RCC 7860 (cell line): ENCODE measurements at regions not wholly inside any gene's neighbourhood (a gene's known extent, or its start where the extent isn't known, plus 50 kb on each side); places are given as distances from the start of the nearest gene placed in this dataset.

Experiments
- DNase-seq: peaks from one replicate; pipeline ENCODE4 v3.0.0-alpha.2; 2015; ENCODE audit warnings: low spot score
- FAIRE-seq: peaks from 2 replicates; lab custom pipeline; 2012; peaks lifted over from hg19 to GRCh38; lab: Jason Lieb, UNC

DNA sequence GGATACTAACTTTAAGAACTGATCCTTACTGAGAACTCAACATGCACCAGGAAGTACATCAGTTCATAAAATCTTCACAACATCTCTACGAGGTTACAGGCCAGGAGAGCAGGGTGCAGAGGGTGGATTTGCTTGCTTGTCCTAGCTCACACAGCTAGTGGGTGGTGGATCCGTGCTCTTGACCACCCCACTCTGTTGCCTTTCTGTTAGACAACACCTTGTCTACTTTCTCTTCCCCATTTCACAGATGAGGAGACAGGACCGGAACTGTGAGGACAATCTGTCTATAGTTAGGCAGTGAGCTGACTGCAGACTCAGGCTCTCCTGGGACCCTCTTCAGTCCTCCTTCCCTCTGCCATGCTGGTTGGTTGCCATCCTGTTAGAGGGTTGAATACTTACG is 221.7 kb upstream of the TLE3 start:
- DNase-seq, result no peak
- no peak for FAIRE-seq

DNA sequence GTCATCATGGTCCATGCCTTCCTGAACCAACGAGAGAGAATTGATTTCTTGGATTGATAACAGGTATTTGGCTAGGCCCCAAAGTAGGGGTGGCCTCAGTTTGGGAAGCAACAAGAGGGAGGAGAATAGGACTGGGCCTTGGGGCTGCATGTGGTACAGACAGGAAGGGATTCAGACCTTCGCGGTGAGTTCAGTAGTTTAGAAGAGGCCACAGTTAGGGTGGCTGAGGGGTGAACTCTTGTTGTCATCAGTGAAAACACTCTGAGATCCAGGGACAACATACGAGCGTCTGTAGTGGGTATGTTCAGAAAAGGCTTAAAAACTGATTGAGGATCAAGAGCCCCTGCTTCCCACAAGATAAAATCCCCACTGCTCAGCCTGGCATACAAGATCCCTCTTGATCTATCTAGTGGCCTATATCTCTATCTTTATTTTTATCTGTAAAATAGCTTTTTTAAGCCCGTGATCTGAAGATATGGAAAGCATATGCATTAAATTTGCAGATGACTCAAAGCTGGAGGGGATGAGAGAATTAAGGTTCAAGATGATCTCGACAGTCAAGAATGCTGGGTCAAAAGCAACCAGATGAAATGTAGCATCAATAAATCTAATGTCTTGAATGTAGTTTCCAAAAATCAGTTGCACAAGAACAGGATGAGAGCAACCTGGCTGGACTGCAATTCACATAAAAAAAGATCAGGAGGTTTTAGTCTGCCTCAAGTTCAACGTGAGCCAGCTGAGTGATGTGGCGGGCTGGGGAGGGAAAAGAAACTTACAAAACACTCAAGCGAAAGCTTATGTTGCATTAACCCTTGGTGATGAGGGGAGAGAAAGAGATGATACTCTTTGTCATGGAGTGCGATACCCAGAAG is 221.1 kb upstream of the TLE3 start:
- DNase-seq, result no peak
- no peak for FAIRE-seq

DNA sequence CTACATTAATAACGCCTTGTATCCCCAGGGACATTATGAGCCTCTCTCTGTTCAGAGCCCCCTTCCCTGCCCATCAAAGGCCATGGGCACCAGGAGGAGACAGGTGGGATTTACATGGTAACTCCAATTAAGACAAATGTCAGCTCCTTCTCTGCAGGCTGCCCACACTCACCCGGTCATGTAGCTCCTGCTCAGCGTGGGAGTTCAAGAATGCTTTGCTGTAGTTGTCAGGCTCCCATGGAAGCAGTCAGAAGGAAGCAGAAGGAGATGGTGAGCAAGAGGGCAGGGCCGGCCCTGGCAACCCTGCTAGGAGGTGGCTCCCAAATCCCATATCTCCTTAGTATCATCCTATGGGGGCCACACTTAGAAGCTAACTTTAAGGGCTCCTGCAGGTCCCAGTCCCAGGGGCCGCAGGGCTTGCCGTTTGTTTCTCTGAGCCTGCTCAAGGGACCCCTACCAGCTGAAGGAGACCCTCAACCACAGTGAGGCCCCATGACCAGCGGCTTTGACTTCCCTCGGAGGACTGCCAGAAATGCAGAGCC is 218.4 kb upstream of the TLE3 start:
- DNase-seq (no peak), FAIRE-seq (no peak)

DNA sequence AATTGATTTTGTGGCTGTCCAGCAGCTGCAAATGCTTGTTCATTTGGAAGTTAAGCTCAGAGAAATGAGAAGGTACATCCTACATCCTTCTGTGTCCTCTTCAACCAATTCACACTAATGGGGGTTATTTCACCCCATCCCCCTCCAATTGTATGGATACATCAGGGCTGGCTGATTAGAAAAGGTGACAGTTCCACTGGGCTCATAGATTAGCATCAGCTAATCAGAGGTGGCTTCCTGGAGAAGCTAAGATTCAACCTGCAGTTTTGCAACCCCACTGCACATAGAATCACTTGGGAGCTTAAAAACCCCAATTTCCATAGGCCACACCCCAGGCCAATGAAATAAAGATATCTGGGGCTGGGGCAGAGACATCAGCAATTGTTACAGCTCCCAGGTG is 217.7 kb upstream of the TLE3 start:
- DNase-seq, result no peak

DNA sequence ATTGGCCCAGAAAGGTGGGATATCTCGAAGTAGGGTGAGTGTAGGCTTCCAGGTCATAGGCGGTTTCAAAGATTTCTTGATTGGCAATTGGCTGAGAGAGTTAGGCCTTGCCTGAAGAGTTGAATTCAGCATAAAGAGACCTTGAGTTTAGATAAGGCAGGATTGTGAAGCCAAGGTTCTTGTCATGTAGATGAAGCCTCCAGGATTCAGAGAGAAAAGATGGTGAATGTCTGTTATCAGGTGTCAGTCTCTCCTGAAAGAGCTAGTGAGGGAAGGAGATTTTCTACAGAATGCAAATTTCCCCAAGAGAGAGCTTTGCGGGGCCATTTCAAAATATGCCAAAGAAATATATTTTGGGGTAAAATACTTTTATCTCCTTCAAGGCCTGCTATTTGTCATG is 217.0 kb upstream of the TLE3 start:
- FAIRE-seq, result no peak

More for the DNA sequence above, 217.7 kb upstream of the TLE3 start:
- FAIRE-seq, result no peak

DNA sequence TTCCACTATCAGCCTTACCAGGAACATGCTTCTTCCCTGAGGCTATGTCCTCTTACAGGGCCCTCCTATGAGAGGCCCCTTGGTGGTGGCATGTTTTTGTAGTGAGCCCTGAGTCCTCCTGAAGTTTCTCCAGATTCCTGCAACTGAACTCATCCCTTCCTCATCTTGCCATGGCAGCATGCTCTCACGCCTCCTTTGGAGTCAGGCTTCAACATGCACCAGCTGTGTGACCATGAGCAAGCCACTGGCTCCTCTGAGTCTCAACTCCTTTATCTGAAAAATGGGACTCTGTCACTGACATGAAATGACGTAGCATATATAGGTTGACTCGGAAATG is 216.3 kb upstream of the TLE3 start:
- no peak for DNase-seq
- FAIRE-seq, result no peak

More for the DNA sequence above, 217.0 kb upstream of the TLE3 start:
- DNase-seq, result no peak

DNA sequence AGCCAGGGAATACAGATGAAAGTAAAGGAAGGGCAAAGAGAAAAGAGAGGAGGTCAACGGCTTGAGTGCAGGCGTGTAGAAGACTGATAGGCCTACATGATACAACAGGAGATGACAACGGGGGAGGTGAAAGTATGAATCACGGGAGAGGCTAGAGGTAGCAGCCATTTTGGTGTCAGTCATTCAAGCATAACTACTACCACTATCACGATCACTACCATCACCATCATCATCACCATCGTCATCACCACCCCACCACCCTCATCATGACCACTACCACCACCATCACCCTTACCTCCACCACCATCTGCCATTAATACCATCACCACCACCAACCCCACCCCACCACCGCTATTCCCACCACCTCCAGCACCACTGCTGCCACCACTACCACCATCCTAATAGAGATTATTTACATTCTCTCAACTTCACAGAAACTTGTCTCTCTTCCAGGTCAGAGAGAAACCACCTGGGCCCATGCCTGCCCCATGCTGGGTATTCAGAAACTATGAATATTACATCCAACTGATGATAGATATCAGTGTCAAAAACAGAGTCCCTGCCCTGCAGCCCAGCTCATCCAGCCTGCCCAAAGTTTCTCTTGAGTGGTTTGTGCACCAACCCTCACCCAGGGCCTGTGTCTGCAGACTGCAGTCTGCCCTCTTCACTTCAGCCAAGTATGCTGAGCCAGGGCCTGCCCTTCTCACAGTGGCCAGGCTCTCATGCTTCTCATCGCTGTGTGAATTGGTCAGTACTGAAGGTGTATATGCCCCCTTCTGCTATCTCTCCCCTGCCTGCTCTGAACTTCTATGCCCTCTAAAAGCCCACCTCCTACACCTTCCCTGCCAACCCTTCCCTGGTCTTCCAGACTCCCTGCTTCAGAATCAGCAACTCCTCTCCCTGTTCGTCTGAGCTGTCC is 215.6 kb upstream of the TLE3 start:
- FAIRE-seq, result no peak
- no peak for DNase-seq

DNA sequence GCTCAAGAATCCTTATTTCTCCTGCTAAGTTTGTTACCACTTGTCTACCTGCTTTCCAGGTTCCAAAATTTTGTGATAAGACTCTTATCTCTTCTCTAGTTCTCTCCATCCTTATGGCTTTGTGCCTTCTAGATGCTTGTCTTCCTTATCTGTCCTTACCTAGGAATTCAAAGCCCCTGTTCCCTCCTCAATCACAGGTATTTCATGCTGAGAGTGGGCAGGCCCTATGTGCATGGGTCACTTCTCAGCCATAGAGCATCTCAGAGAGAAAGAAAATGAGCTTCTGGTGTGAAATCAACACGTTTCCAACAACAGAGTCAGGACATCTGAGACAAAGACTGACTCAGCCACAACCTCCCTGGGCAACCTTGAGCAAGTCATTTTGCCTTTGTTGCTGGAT is 214.1 kb upstream of the TLE3 start:
- FAIRE-seq, result no peak
- no peak for DNase-seq

DNA sequence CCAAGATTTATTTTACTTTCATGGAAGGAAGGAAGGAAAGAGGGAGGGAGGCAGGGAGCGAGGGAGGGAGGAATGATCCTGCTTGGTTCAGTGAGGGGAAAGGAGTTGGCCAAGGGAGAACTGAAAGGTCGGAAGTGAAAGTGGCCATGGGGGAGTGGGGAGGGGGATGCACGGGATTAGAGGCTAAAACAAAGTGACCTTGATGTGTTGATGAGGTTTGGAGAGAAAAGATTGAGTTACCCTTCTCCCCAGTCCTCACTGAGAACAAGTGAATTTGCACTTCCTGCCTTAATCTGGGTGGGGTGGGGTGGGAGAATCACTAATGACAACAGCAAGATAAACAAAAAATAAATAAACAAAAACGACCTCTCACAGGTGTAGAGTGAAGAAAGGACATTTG is 212.0 kb upstream of the TLE3 start:
- DNase-seq, result no peak
- FAIRE-seq, result no peak

DNA sequence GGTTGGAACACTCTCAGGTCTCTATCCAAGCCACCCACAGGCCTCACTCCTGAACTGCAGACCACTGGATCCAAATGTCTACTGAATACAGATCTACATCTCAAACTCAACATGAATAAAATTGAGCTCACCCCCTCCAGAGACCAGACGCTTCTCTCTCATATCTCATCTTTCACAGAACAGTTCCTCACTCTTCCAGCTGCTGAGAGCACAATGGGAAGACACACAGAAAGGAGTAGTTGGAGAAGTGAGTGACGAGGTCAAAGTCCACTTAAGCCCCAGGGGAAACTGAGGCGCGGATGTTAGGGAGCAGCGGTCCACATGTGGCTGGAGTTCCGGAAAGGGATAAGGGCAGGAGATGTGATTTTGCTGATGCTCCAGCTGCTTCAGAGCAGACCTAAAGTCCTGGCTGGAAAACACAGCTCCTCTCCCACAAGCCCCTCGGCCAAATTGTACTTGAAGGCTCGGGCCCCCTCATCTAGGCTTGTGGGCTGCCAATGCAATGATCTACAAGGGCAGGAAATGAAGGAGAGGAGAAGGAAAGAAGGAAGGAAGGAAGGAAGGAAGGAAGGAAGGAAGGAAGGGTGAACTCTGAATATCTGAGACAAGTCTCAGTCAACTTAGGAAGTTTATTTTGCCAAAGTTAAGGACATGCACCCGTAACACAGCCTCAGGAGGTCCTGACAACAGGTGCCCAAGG is 211.2 kb upstream of the TLE3 start:
- no peak for FAIRE-seq
- no peak for DNase-seq

DNA sequence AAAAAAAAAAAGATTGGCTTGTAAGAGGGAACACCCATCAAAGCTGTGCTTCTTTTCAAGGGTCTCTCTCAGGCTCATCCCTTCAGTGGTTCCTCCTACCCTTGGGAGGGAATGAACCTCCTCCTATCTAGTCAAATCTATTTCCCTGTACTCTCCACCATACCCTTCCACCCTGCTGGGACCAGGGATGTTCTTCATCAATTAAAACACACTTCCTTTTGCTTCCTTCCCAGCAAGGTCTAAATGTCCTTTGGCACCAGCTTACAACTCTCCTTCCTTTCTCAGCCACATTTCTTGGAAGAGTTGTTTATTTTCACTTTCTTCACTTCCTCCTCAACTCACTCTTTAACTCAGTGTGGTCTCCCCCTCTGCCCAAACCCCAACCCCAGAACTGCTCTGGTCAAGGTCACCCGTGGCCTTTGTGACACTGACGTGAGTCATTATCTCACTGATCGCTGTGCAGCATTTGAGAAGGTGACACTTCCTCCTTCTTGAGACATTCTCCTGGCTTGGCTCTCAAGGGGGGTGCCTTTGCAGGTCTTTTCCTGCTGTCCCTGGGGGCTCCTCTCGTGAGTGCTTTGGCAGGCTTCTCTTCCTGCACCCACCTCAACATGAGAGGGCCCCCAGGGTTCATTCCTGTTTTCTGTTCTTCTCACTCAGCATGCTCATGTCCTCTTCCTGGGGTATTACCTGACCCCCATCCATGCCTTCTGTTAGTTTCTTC is 210.5 kb upstream of the TLE3 start:
- DNase-seq (no peak), FAIRE-seq (no peak)

DNA sequence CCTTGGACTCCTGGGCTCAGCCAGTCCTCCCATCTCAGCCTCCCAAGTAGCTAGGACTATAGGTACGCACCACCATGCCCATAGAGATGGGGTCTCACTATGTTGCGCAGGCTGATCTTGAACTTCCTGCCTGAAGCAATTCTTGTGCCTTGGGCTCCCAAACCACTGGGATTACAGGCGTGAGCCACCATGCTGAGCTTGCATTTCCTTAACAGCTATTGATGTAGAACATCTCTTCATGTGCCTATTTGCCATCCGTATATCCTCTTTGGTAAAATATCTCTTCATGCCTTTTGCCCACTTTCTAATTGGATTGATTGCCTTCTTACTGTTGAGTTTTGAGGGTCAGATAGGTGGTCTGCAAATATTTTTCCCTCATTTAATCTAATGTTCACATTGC is 208.9 kb upstream of the TLE3 start:
- DNase-seq (no peak), FAIRE-seq (no peak)

DNA sequence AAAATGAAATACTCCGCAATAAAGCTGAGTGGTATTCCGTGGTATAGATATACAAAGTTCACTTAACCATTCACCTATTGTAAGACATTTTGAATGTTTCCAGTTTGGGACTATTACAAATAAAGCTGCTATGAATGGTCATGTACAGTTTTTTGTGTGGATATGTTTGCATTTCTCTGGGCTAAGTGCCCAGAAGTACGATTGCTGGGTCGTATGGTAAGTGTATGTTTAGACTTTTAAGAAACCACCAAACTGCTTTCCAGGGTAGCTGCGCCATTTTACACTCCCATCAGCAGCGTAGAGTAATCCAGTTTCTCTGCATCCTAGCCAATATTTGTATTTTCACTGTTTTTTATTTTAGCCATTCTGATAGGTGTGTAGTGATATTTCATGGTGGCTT is 208.4 kb upstream of the TLE3 start:
- FAIRE-seq, result no peak
- DNase-seq, result no peak

DNA sequence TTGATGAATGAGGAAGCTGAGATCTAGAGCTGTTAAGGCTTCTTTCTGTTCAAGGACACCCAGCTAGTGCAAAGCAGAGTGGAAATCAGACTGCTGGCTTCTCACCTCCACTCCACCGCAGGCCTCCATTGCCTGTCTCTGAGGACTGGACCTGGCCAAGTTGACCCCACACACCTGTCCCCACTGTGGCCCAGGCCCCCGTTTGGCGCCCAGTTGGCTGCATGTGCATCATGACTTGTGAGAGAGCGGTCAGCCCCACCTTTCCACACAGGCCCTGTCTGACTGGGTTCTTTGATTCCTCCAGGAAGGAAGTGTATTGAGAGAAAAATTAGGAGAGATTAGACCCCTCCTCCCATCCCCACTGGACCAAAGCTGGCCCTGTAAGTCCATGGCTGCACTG is 206.3 kb upstream of the TLE3 start:
- FAIRE-seq, result no peak
- no peak for DNase-seq

DNA sequence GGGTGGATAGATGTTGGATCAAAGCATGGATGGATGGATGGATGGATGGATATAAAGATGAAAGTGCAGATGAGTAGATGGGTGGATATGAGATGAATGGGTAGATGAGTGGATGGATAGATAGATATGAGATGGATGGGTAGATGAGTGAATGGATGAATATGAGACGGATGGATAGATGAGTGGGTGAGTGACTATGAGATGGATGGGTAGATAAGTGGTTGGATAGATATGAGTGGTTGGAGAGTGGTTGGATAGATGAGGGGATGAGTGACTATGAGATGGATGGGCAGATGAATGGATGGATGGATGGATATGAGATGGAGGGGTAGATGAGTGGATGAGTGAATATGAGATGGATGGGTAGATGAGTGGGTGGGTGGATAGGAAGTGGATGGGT is 204.6 kb upstream of the TLE3 start:
- FAIRE-seq (no peak), DNase-seq (no peak)

DNA sequence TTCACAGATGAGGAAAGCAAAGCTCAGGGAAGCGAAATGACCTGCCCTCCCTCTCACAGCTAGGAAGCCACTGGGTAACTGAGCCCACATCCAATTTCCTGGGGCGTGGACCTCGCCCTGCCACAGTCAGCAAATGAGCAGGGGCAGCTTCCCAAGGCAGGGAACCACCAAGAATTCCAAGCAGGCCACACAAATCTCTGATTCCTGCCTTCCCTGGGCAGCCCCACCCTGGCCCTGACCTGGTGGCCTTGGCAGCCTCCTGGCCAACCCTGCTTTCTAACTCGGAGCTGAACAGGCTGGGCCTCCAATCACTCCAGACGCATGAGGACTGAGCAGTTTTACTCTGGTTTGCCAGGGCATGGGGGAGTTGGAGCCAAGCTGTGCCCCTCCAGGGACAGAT is 203.7 kb upstream of the TLE3 start:
- FAIRE-seq, result no peak
- DNase-seq, result no peak

DNA sequence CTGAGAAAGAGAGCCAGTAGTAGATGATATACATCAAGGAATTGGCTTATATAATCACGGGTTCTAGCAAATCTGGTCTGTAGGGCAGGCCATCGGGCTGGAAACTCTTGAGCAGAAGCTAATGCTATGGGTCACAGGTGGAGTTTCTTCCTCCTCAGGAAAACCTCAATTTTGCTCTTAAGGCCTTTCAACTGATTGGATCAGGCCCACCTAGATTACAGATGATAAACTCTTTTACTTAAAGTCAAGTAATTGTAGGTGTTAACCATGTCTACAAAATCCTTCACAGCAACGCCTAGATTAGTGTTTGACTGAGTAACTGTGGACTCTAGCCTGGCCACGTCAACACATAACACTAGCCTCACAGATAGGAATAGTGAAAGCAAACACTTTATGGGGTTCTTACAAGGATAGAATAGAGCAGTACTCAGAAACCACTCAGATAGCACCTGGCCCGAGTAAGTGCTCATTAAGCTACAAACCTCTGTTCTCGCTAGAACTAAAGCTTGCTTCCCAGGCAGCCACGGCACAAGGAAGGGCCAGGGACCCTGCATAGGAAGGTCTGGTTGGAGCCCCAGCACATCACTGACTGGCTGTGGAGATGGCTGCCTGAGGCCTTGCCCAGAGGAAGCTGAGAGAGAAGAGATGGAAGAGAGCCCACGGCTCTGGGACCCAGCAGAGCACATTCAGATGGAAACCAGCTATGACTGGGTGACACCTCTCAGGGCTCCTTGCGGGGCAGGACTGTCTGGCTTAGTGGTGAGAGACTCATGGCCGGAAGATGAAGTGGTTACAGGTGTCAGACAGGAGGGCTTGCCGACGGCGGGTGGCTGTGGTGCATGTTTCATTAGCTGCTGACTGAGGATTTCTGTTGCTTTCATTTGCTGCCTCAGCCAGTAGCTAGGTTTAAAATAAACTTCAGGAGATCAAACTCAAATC is 202.5 kb upstream of the TLE3 start:
- DNase-seq (no peak), FAIRE-seq (no peak)

DNA sequence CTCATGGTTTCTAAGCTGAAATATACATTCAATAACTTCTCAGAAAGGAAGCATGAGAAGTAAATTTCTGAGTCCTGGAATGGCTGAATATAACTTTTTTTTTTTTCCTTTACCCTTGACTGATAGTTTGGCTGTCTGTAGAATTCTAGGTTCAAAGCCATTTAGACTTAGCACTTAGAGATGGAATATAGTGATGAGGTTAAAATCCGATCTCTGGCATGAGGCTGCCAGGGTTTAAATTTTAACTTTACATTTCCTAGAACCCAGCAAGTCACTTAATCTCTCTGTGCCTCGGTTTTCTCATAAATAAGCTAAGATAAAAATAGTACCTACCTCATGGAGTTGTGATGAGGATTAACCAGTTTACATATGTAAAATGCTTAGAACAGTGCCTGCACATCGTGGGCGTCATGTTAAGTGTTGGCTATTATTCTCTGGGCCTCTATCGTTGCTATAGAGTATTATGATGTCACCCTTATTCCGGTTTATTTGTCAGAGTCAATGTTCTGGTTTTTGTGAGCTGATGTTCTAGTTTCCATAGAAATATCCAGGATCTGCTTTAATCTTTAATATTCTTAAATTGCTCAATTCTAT is 199.8 kb upstream of the TLE3 start:
- FAIRE-seq, result no peak
- no peak for DNase-seq

DNA sequence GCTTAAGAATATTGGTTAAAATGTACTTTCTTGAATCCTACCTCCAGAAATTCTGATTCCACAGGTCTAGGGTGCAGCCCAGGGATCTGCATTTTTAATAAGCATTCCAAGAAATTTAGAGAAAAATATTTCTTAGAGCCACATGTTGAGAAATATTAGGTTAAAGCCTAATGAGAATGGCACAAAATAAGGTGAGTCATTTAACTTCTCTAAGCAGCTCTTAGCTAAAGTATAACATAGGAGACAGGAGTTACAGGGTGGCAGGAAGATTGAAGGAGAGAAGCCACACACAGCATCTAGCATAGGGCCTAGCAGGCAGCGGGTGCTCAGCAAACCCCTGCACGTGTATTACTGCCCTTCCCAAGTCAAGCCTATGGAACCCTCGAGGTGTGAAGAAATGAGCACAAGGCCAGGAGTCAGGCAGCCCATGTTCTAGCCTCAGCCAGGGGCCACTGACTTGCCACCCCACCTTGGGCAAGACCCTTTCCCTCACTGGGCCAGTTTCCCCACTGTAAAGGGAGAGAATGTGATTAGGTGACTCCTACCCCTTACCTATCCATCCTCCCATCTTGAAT is 197.1 kb upstream of the TLE3 start:
- DNase-seq (no peak), FAIRE-seq (no peak)
